GM18508 (cell line): ENCODE measurements at regions not wholly inside any gene's neighbourhood (a gene's known extent, or its start where the extent isn't known, plus 50 kb on each side); places are given as distances from the start of the nearest gene placed in this dataset.

Experiments used
- ATAC-seq: cut with Tn5 transposase; IDR thresholded peaks from one replicate; pipeline ENCODE4 v1.9.1; 2021; ENCODE audit warnings: moderate number of reproducible peaks; ENCODE audit not compliant: insufficient read depth, unreplicated experiment

DNA sequence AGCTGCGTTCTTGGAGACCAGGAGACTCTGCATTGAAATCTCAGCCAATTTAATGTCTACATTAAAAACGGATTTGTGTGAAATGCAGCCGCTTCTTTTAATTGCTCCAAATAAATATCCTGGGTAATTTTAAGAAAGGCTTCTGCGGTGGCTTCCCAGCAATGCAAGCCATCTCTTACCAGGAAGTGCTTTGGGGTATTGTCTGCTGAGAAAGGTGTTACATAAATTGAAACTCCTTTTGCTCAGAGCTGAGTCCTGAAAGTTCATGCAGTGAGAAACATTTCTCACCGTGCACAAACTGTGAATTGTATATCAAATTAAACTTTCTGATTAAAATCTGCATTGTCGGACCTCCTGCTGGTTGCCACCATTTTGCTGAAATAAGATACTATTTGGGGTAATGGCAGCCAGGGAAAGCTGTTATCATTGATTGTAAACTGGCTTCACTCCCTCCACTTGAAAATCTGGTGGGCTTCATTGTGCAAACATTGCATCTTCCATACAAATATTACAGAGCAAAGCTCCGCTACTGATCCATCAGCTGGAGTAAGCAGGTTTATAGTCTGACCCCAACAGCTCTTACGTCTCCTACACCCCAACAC is 59.5 kb downstream of the ZIC5 start:
- ATAC-seq = no peak

DNA sequence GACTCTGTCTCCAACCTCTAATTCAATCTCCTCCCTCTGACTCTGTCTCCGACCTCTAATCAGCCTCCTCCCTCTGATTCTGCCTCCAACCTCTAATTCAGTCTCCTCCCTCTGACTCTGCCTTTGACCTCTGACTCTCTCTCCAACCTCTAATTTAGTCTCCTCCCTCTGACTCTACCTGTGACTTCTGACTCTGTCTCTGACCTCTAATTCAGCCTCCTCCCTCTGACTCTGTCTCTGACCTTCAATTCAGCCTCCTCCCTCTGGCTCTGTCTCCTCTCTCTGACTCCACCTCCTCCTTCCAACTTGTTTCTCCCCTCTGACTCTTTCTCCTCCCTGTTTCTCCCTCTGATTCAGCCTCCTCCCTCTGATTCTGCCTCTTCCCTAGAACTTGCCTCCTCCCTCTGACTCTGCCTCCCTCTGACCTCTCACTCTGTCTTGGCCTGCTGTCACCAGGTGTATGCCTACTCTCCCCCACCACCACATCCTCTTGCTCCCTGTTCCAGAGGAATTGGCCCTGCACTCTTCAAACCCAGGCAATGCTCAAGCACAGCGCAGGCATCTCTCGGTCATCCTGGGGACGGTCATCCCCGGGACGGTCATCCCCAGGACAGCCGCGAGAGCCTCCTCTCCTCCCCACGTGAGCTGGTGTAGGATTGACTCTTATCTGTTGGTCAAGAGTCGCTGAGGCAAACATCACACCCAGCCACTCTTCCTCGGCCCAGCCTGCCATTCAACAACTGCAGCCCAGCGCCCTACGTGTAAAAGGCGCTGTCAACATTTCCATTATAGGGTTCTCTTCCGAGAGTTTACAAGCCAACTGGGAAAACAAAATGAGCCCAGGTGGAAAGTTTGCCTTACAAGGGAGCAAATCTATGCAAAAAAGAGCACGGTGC is 60.2 kb downstream of the ZIC5 start:
- ATAC-seq = no peak

DNA sequence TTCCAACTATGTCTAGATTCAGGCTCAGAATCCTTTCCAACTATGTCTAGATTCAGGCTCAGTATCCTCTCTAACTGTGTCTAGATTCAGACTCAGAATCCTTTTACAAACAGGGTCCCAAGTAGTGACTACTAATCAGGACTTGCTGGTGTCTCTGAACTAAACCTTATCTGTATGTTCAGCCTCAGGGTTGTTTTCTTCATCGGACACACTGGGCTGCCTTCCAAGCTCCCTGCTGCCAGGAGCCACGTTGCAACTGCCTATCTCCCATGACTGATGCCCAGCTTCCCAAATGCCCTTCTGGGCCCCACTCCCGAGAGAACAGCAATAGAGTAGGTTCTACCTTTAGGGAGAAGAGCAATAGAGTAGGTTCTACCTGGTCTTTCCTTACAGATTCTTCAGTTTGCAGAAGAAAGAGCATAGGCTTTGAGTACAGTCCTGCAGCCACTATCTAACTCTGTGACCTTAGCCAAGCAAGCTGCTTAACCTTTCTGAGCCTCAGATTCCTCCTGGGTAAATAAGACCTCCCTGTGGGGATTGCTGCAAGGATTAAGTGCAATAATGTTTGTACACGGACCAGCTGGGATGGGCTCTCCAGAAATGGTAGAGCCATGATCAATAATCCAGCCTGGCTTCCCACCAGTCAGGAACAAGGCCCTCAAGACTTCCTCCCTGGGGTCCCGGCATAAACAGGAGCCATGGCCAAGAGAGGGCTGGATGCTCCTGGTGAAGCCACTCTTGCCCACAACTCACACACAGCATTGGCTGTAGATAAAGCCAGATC is 61.5 kb downstream of the ZIC5 start:
- no peak for ATAC-seq

DNA sequence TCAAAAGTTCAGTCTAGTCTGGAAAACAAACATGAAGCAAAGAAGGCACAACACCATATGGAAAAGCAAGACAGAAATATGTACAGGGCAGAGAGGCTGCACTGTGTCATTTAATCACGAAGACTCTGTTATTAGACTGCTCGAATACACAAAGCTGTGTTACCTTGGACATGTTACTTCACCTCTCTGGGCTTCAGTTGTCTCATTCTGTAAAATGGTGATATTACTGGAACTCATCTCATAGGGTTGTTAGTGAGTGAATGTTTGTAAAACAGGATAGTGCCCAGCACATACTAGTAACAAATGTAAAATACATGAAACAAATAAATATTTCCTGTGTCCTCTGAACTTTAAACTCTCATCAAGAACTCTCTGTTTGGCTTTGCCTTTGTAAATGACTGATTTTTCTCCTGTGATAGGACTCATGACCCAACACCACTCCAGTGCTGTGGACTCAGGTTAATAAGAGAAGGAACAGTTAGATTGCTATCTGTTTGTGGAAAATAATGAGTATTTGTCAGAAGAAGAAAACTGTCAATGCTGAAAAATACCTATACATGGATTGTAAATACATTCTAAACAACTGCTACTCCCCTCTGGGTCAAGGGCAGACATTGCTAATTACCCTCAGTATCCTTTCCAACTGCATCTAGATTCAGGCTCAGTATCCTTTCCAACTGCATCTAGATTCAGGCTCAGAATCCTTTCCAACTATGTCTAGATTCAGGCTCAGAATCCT is 62.3 kb downstream of the ZIC5 start:
- ATAC-seq = no peak

DNA sequence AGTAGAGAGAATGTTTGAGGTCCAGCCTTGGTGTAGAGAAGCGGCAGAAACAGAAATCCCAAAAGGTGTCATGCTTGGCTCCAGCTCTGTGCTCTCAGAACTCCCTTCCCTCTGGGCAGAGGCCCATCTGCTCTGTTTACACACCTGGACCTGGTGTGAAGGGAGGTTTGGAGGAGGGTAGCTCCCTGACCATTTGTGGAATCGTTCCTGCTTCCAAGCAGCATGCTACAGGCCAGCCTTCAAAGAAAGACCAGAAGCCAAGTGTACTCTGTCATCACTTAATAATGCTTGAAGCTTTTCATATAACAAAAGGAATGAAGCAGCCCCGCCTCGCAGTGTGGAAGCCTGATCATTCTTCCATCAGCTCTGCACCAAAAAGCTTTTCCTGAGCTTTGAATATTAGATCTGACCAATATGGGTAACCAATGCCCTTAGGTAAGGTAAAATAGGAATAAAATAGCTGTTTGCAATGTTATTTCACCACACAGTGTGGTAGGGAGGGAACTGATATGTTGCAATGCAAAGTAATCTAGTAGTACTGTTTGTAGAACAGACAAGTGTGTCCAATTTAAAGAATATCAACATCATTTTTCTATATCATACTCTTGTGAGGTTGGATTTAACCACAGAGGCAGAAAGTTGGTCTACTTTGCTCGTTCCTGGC is 63.3 kb downstream of the ZIC5 start:
- no peak for ATAC-seq

DNA sequence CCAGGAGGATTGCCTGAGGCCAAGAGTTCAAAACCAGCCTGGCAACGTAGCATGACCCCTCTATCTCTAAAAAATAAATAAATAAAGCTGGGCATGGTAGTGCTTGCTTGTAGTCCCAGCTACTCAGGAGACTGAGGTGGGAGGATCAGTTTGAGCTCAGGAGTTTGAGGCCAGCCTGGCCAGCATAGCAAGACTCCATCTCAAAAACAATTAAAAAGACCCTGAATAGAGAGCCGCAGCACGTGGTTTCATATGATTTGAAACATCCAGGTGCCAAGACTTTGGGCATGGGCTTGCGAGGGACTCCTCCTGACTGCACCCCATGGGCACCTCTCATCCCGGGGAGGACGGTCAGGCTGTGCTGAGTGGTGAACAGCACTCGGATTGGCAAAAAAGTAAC is 63.9 kb downstream of the ZIC5 start:
- ATAC-seq = no peak

DNA sequence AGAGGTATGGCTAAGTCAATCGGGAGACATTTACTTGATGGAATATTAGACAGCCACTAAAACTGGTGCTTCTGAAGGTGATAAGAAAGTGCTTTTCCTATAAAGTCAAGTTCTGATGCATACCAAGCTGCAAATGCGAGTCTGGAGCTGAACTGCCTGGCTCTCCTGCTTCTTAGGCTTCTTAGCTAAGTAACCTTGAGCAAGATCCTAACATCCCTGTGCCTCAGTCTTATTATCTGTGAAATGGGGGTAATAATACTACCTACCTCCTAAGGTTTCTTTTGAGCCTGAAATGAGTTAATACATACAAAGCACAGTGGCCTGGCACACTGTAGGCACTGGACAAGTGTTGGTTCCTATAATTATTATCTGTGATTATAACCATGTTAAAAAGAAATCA is 64.5 kb downstream of the ZIC5 start:
- no peak for ATAC-seq

DNA sequence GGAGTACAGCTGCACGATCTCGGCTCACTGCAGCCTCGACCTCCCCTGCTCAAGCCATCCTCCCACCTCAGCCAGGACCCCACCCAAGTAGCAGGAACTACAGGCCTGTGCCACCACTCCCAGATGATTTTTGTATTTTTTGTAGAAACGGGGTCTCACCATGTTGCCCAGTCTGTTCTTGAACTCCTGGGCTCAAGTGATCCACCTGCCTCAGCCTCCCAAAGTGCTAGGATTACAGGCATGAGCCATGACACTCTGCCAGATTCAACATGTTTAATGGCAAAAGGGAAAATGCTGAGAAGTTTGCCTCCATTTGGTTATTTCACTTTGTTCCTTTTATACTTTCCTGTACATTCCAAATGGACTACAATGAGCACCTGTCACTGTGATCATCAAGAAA is 65.8 kb downstream of the ZIC5 start:
- no peak for ATAC-seq

DNA sequence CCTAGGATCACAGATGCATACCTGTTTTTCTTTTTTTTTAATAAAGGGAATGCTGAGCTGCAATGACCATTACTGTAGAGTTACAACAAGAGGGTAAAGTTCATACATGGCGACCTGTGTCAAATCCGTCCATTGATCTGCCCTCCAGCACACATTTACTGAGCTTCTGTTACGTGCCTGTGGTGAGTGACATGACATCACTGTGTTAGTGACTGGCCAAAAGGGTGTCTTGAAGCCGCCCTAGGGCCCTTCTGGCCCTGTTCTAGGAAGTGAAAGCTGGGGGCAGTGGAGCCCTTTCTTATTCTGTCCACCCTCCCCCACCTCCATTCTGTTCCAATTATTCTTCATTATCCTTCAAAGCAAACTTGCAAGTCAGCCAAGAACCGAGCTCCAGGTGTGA is 66.3 kb downstream of the ZIC5 start:
- ATAC-seq = no peak

DNA sequence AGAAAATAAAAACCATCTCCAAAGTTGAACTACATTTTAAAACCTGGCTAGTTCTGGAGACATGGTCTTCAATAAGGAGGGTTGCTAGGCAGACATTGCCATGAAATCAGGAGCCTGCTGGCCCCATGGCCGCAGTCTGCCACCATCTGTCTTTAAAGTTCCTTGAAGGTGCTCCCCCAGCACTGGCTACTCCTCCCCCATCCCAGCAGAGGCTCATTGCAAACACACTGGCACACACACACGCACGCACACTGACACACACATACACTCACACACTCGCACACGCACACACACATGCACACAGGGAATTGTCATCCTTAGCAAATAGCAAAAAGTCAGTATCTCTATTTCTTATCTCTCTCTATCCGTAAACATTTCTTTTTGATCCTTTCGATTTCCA is 68.4 kb downstream of the ZIC5 start:
- ATAC-seq = no peak

DNA sequence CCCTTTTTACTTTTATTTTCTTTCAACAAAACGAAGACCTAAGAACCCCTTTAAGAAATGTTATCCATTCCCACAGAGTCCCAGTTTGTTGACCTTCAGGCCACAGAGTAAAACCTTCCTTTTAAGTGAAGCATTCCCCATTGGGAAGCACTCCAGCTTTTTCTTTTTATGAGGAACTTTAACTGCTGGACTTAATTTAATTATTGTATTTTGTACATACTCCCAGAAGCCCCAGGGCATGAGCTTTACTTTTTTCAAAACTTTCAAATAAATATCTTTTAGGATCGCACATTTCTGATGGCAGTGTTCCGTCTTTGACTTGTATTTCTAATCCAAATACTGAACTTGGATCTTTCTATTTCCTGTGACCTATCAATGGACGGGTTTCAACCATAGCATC is 68.9 kb downstream of the ZIC5 start:
- ATAC-seq = no peak

DNA sequence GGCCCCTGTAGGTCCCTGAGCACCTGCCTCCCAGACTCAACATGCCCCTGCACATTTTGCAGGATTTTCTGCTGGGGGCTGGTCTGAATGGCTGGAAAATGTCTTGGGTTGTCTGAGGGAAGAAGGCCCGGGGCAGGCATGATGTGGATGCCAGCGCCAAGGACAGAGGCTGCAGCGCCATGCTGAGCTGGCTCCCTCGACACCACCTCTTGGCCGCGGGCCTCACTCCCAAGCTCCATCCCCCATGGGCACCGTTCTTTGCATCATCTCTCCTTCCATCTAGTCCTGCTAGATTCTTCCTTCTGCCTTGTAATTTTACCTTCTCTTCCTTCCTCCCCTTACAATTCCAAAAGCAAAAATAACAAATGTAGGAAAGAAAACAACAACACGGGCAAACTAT is 70.6 kb downstream of the ZIC5 start:
- no peak for ATAC-seq

DNA sequence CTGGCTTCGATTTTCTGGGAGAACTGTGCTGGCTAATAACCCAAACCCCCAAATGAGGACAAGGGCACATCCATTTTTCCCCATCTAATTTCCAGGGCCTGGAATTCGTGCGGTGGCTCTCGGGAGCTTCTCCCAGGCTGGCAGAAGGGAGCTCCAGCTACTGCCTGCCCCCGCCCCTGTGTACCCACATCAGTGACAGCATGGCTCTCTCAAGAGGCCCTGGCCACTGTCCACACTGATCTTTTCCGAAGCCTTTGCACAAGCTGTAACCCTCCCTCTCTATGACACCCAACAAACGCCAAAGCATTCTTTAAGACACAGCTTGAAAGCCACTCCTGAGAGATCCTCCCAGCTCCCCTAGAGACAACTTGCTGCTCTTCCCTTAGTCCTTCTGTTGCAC is 73.1 kb downstream of the ZIC5 start:
- ATAC-seq = no peak

DNA sequence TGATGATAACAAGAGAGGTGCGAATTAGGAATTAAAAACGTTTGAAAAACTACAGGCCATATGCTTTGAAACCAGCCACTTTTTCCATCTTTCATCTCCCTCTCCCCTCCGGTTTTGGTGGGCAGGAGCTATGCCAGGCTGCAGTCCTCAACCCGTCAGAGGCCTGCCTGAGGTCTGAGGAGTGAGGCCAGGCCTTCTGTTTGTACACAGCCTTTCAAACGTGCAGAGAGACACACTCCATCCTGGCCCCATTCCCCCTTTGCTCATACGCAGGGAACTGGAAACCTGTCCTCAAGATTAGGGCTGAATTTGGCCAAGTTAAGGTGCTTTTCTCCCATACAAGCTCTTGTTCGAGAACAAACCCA is 74.5 kb downstream of the ZIC5 start:
- no peak for ATAC-seq

DNA sequence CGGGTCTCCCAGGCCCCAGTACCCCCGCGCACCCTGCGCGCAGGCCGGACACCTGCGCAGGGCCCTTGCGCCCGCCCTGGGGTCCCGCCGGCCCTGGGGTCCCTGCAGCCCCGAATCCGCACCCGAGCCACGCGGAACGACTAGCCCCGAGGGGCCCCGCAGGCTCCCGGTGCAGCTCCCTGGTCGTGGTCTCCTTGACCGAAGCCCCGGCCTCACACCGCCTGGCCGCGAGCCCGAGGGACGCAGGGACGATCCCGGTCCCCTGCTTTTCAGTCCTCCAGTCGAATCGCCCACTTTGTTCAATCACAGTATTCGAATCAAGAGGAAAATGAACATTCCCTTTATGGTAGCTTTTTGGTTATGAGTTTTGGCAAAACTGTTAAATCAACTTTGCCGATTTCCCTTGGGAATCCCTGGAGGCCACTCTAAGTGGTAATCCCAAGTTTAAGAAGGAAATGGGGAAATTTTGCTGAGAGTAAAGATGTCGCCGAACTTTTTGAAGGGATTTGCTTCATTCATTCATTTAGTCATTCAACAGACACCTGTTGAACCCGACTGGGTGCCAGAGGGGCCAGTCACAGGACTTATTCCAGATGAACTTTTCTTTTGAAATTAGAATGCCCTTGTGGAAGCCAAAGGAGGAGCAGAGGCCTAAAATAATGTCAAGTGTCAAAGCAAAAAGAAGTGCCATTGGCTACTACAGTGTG is 75.0 kb downstream of the ZIC5 start:
- ATAC-seq = no peak

DNA sequence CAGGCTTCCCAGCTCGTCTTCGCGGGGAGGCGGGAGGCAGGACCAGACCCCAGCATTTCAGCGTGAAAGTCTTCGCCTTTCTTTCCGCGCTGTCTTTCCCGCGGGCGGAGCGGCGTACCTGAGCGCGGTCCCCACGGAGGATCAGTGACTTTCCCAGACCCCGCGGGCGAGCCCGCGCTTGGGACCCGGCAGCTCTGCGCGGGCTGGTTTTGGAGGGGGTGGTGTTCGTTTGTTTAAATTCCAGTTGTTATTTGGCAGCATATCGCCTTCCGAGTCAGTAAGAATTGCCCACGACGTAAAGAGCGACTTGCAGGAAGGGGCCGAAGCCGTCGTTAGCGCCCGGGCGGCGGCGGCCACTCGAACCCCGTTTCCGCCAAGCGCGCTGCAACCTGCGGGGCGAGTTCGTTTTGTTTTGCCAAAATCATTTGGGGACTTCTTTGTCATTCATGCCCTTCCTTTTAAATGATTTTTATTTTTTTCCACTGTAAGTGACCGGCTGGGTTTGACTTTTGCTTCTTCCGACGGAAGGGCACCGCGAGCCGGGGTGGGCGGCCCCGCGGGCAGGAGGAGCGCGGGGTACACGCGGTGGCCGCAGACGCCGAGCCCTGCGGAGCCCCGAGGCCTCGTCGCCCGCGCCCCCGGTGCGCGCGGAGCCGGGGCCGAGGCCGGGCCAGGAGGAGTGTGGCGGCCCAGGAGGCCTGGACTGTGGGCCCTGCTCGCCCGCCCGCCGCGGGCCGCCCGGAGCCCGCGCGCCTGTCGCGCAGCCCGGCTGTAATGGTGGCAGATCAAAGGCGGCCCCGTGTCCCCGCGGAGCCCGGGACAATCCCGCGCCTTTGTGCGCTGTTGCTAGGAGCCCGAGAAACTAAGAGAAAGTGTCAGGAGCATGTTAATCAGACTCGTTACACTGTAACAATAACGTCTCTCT is 75.9 kb downstream of the ZIC5 start:
- ATAC-seq = no peak

DNA sequence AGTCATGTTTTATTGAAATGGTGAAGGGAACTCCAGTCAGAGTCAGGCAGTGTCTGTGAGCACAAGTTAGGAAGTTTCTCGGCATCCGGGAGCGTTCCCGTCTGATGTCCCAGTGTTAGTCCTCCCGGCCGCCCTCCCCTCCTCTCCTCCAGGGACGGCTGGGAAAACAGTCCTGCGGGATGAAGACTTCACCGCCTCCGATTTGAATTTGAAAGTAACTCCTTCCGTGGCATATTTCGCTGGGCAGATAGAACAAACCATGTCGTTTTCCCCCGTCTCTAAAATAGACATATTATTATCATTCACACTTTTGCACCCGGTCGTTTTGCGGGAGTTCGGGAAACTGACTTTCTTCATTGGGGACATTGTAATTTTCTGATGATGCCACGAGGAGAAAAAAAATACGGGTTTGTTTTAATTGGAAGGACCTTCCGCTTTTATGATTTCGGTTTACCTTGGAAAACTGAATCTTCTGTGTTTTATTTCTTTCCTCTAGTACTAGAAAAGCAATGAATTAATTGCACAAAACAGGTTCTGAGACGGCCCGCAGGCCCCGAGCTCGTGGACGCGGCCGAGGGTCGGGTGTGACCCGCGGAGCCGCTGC is 76.6 kb downstream of the ZIC5 start:
- no peak for ATAC-seq
